GM12891 (cell line): ENCODE measurements at regions not wholly inside any gene's neighbourhood (a gene's known extent, or its start where the extent isn't known, plus 50 kb on each side); places are given as distances from the start of the nearest gene placed in this dataset.

Source experiments
- POLR2AphosphoS5 ChIP-seq: IDR thresholded peaks from 2 replicates; pipeline ENCODE4 v1.6.1; 2011; ENCODE audit warnings: low read depth, low read length, control low read depth
- SPI1 ChIP-seq: IDR thresholded peaks from 2 replicates; pipeline ENCODE4 v1.6.1; 2011; ENCODE audit warnings: low read depth, low read length, control low read depth

GRCh38 chr5:164383662-164384061 is 878.2 kb downstream of the MAT2B start:
- TF ChIP-seq SPI1 (no peak), POLR2AphosphoS5 (no peak)
